Mammary epithelial cell (primary cell): ENCODE measurements at regions not wholly inside any gene's neighbourhood (a gene's known extent, or its start where the extent isn't known, plus 50 kb on each side); places are given as distances from the start of the nearest gene placed in this dataset.

Source experiments
- EZH2 ChIP-seq: IDR thresholded peaks from 2 replicates; pipeline ENCODE4 v1.6.1; 2012; ENCODE audit warnings: low read length, inconsistent platforms, borderline replicate concordance
- TF ChIP-seq, protein P1 (sequence below), 2 donors: IDR thresholded peaks in 1 of 2; conservative IDR thresholded peaks in 1 of 2; 2 replicates each; pipeline ENCODE4 v1.5.1; 2011 to 2012; ENCODE audit warnings: inconsistent platforms in 2 of 2, low read length in 2 of 2, mild to moderate bottlenecking in 2 of 2, control low read depth in 1 of 2, low read depth in 1 of 2; ENCODE audit not compliant: insufficient read depth in 1 of 2; ENCODE audit errors: extremely low read depth in 1 of 2

DNA sequence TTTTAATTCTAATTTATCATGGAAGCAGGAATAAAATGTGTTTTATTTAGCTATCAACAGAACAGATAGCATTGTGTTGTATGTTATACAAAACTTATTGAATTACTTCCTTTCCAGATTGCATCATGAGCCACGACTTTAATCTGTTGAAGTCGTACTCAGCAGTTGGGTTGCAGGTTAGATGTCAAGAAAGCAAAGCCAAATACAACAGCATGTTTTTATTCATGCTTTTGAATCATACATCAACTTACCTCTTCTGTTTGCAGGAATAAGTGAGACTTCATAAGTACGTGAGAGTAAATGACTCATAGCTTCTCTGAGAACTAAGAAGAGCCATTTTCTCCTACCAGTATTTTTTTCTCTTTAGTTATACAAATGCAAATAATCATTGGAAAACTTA, 110.8 kb upstream of the ADGRL4 start:
- no peak for TF ChIP-seq EZH2
- TF ChIP-seq, protein P1, sequence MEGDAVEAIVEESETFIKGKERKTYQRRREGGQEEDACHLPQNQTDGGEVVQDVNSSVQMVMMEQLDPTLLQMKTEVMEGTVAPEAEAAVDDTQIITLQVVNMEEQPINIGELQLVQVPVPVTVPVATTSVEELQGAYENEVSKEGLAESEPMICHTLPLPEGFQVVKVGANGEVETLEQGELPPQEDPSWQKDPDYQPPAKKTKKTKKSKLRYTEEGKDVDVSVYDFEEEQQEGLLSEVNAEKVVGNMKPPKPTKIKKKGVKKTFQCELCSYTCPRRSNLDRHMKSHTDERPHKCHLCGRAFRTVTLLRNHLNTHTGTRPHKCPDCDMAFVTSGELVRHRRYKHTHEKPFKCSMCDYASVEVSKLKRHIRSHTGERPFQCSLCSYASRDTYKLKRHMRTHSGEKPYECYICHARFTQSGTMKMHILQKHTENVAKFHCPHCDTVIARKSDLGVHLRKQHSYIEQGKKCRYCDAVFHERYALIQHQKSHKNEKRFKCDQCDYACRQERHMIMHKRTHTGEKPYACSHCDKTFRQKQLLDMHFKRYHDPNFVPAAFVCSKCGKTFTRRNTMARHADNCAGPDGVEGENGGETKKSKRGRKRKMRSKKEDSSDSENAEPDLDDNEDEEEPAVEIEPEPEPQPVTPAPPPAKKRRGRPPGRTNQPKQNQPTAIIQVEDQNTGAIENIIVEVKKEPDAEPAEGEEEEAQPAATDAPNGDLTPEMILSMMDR (conservative IDR thresholded peaks at IDR 0.05 in 1 of 2, IDR thresholded peaks at IDR 0.05 in 1 of 2; ENCODE audit: extremely low read depth in 1 of 2, insufficient read depth in 1 of 2, low read depth in 1 of 2, low read length in 2 of 2) = no peak
